Cardiac muscle cell (in vitro differentiated cells and primary cell): ENCODE measurements at regions not wholly inside any gene's neighbourhood (a gene's known extent, or its start where the extent isn't known, plus 50 kb on each side); places are given as distances from the start of the nearest gene placed in this dataset.

Experiments used
- DNase-seq, 2 donors: peaks; one replicate each; pipeline versions ENCODE4 v3.0.0 to v3.0.0-alpha.2; 2010 to 2017; ENCODE audit warnings: low read depth in 1 of 2, low spot score in 1 of 2
- H3K27ac ChIP-seq: fragments of 200-600 bp; sonication (generic); 2 replicates; pipeline ENCODE4 v1.5.1; 2016
- H3K27me3 ChIP-seq: fragments of 200-600 bp; sonication (generic); 2 replicates; pipeline ENCODE4 v1.6.0; 2016; ENCODE audit warnings: control low read depth
- H3K36me3 ChIP-seq: fragments of 200-600 bp; sonication (generic); 2 replicates; pipeline ENCODE4 v1.5.1; 2016; ENCODE audit warnings: control low read depth
- H3K4me1 ChIP-seq: fragments of 200-600 bp; sonication (generic); 2 replicates; pipeline ENCODE4 v1.8.1; 2017; ENCODE audit warnings: low read depth, mild to moderate bottlenecking, mixed run types
- H3K4me3 ChIP-seq: fragments of 200-600 bp; sonication (generic); 2 replicates; pipeline ENCODE4 v1.5.1; 2016; ENCODE audit warnings: mild to moderate bottlenecking
- H3K9me3 ChIP-seq: fragments of 200-600 bp; sonication (generic); 2 replicates; pipeline ENCODE4 v1.5.1; 2017; ENCODE audit warnings: low read depth, mild to moderate bottlenecking, control low read depth
- TF ChIP-seq, protein P1 (sequence below): IDR thresholded peaks from 2 replicates; pipeline ENCODE4 v1.5.1; 2012; ENCODE audit warnings: low read depth, mild to moderate bottlenecking, low read length

DNA sequence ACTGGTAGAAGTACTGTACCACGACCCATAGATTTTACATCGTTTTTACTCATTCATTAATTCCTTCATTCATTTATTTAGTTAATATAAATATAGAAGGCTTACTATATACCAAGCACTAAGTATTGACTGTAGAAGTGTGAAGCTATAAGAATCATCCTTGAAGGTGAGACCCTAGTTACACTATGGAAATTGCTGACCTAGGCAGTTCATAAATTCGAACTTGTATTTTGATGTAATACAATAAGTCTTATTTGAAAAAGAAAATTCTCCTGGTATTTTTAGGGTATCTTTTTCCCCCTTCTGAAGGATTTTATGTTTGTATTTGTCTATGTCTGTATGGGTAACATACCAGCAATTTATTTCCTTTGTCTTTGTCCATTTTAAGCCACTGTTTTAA is 220.1 kb upstream of the DMAC1 start:
- Histone ChIP-seq H3K9me3 (no peaks in the 10 kb centered on the region), H3K4me1 (no peaks in the 10 kb centered on the region), H3K4me3 (no peak overlapping the region), H3K27me3 (no peaks in the 10 kb centered on the region), H3K36me3 (no peaks in the 10 kb centered on the region), H3K27ac (no peak overlapping the region)
- DNase-seq, result no peak
- TF ChIP-seq, protein P1, sequence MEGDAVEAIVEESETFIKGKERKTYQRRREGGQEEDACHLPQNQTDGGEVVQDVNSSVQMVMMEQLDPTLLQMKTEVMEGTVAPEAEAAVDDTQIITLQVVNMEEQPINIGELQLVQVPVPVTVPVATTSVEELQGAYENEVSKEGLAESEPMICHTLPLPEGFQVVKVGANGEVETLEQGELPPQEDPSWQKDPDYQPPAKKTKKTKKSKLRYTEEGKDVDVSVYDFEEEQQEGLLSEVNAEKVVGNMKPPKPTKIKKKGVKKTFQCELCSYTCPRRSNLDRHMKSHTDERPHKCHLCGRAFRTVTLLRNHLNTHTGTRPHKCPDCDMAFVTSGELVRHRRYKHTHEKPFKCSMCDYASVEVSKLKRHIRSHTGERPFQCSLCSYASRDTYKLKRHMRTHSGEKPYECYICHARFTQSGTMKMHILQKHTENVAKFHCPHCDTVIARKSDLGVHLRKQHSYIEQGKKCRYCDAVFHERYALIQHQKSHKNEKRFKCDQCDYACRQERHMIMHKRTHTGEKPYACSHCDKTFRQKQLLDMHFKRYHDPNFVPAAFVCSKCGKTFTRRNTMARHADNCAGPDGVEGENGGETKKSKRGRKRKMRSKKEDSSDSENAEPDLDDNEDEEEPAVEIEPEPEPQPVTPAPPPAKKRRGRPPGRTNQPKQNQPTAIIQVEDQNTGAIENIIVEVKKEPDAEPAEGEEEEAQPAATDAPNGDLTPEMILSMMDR, result no peak

GRCh38 chr9:8014997-8015682 is 215.6 kb upstream of the DMAC1 start:
- Histone ChIP-seq H3K36me3 (no peaks in the 10 kb centered on the region), H3K9me3 (no peaks in the 10 kb centered on the region), H3K4me3 (no peak overlapping the region), H3K4me1 (no peaks in the 10 kb centered on the region), H3K27ac (no peak overlapping the region), H3K27me3 (no peaks in the 10 kb centered on the region)
- DNase-seq, result no peak
- TF ChIP-seq, protein P1, result no peak

- H3K36me3 ChIP-seq, result no peaks in the 10 kb centered on the region
- no peak overlapping the region for H3K27ac ChIP-seq
- no peaks in the 10 kb centered on the region for H3K27me3 ChIP-seq
- DNase-seq, result no peak
- no peak overlapping the region for H3K4me3 ChIP-seq
- TF ChIP-seq, protein P1, result no peak
- no peaks in the 10 kb centered on the region for H3K4me1 ChIP-seq
- H3K9me3 ChIP-seq, result no peaks in the 10 kb centered on the region
Measured at GRCh38 chr9:8012986-8013385, 213.4 kb upstream of the DMAC1 start.

DNA sequence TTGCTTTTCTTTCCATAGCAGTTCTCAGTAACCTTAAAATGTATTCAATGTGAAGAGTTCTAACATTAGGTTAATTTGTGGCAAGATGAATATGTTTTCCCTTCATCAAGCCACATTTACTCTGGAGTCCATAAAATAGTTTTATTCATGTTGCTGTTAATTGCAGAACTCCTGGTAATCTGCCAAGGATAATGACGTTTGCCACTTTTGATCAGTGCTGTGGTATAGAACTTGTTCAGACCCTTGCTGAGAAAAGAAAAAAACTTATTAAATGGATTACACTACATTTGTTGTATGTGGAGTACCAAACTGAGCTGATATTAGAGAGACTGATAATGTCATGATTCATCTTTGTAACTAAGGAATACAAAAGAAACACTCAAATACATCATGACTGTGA is 212.4 kb upstream of the DMAC1 start:
- H3K27me3 ChIP-seq, result no peaks in the 10 kb centered on the region
- H3K36me3 ChIP-seq, result no peaks in the 10 kb centered on the region
- TF ChIP-seq, protein P1, result no peak
- no peak overlapping the region for H3K4me3 ChIP-seq
- no peaks in the 10 kb centered on the region for H3K4me1 ChIP-seq
- DNase-seq, result no peak
- H3K9me3 ChIP-seq, result no peaks in the 10 kb centered on the region
- no peak overlapping the region for H3K27ac ChIP-seq

- no peaks in the 10 kb centered on the region for H3K36me3 ChIP-seq
- H3K9me3 ChIP-seq, result no peaks in the 10 kb centered on the region
- peaks cover 4% of the 10 kb centered on the region for H3K4me1 ChIP-seq
- H3K27me3 ChIP-seq, result no peaks in the 10 kb centered on the region
- no peak for DNase-seq
- no peak overlapping the region for H3K4me3 ChIP-seq
- H3K27ac ChIP-seq, result no peak overlapping the region
- TF ChIP-seq, protein P1, result no peak
Measured at GRCh38 chr9:7996558-7996957, 197.0 kb upstream of the DMAC1 start.
